SK-N-SH (cell line): ENCODE measurements at regions not wholly inside any gene's neighbourhood (a gene's known extent, or its start where the extent isn't known, plus 50 kb on each side); places are given as distances from the start of the nearest gene placed in this dataset.

Experiments used
- CTCF ChIA-PET: fragments of 300-600, 350-600 bp; formaldehyde crosslinking; extraction: SDS; loops from one replicate; lab custom pipeline; 2021; lab: Yijun Ruan, JAX
- POLR2A ChIA-PET: fragments of 350-600 bp; sonication (Branson Sonifier 250); formaldehyde crosslinking; extraction: SDS; loops from one replicate; lab custom pipeline; 2020; ENCODE audit warnings: antibody characterized with exemption, inconsistent platforms; lab: Yijun Ruan, JAX
- DNase-seq: peaks from one replicate; pipeline ENCODE4 v3.0.0; 2012
- H2AFZ ChIP-seq: fragments of 200-600 bp; sonication (generic); 2 replicates; pipeline ENCODE4 v1.8.1; 2016; ENCODE audit warnings: antibody characterized with exemption, mild to moderate bottlenecking, low read depth
- H3F3A ChIP-seq: fragments of 200-600 bp; sonication (generic); replicated peaks from 2 replicates; pipeline ENCODE3; 2016; ENCODE audit warnings: antibody characterized with exemption, mild to moderate bottlenecking; ENCODE audit not compliant: insufficient read depth
- H3K27ac ChIP-seq, 2 experiments: fragments of 200-500 bp in 1 of 2; fragments of 200-600 bp in 1 of 2; sonication (Bioruptor generic) in 1 of 2; sonication (generic), shearing (Covaris generic) in 1 of 2; 2 replicates each; pipeline versions ENCODE4 v1.5.1 to v1.6.1; 2014 to 2016; ENCODE audit warnings: low read depth in 2 of 2, inconsistent platforms in 1 of 2, low read length in 1 of 2, mild to moderate bottlenecking in 1 of 2, mixed read lengths in 1 of 2
- H3K27me3 ChIP-seq: fragments of 200-600 bp; sonication (generic), shearing (Covaris generic); 2 replicates; pipeline ENCODE4 v1.6.1; 2016; ENCODE audit warnings: mixed run types; ENCODE audit not compliant: insufficient read depth
- H3K36me3 ChIP-seq, 2 experiments: fragments of 200-500 bp in 1 of 2; fragments of 200-600 bp in 1 of 2; sonication (Bioruptor generic) in 1 of 2; sonication (generic) in 1 of 2; replicated peaks in 1 of 2; 2 replicates each; pipeline versions ENCODE3 to v1.5.1; 2014 to 2016; ENCODE audit warnings: low read length in 1 of 2, mild to moderate bottlenecking in 1 of 2; ENCODE audit not compliant: insufficient read depth in 2 of 2, control insufficient read depth in 1 of 2
- H3K4me1 ChIP-seq, 2 experiments: fragments of 200-500 bp in 1 of 2; fragments of 200-600 bp in 1 of 2; sonication (Bioruptor generic) in 1 of 2; sonication (generic), shearing (Covaris generic) in 1 of 2; 2 replicates each; pipeline versions ENCODE4 v1.5.1 to v1.6.1; 2014 to 2016; ENCODE audit warnings: low read depth in 1 of 2, low read length in 1 of 2, mixed run types in 1 of 2; ENCODE audit not compliant: insufficient read depth in 2 of 2, control insufficient read depth in 1 of 2
- H3K4me2 ChIP-seq: fragments of 200-600 bp; sonication (generic), shearing (Covaris generic); 2 replicates; pipeline ENCODE4 v1.6.1; 2017; ENCODE audit warnings: mixed run types
- H3K4me3 ChIP-seq, 2 experiments: fragments of 200-500 bp in 1 of 2; fragments of 200-600 bp in 1 of 2; sonication (Bioruptor generic) in 1 of 2; sonication (generic), shearing (Covaris generic) in 1 of 2; 2 replicates each; pipeline versions ENCODE4 v1.5.1 to v1.8.1; 2014 to 2016; ENCODE audit warnings: low read depth in 2 of 2, inconsistent platforms in 1 of 2, low read length in 1 of 2, mild to moderate bottlenecking in 1 of 2, mixed read lengths in 1 of 2, moderate library complexity in 1 of 2
- H3K79me2 ChIP-seq: fragments of 200-600 bp; sonication (generic); 2 replicates; pipeline ENCODE4 v1.8.1; 2017; ENCODE audit warnings: mild to moderate bottlenecking; ENCODE audit not compliant: insufficient read depth
- H3K9ac ChIP-seq: fragments of 200-600 bp; sonication (generic); 2 replicates; pipeline ENCODE4 v1.6.1; 2017; ENCODE audit warnings: mixed run types
- H3K9me2 ChIP-seq: fragments of 200-600 bp; sonication (generic); 2 replicates; pipeline ENCODE4 v1.6.1; 2017; ENCODE audit warnings: mixed run types
- H3K9me3 ChIP-seq: fragments of 200-600 bp; sonication (generic); 2 replicates; pipeline ENCODE4 v1.6.1; 2017; ENCODE audit warnings: mixed run types, mild to moderate bottlenecking, moderate library complexity
- H4K20me1 ChIP-seq: fragments of 200-600 bp; sonication (generic); 2 replicates; pipeline ENCODE4 v1.6.1; 2017; ENCODE audit warnings: mild to moderate bottlenecking, mixed run types; ENCODE audit not compliant: insufficient read depth
- CHD2 ChIP-seq: fragments of 150-350 bp; IDR thresholded peaks from 2 replicates; pipeline ENCODE4 v1.6.1; 2018; ENCODE audit warnings: low read length; ENCODE audit not compliant: partially characterized antibody
- EP300 ChIP-seq, 2 experiments: IDR thresholded peaks; 2 replicates each; pipeline versions ENCODE4 v1.4.0 to v1.6.1; 2012; ENCODE audit warnings: borderline replicate concordance in 1 of 2, low read depth in 1 of 2, low read length in 1 of 2
- EZH2phosphoT487 ChIP-seq: fragments of 200-600 bp; sonication (generic); IDR thresholded peaks from 2 replicates; pipeline ENCODE4 v1.6.1; 2017; ENCODE audit warnings: low read depth, mixed run types, mild to moderate bottlenecking, antibody characterized with exemption, moderate library complexity, borderline replicate concordance
- FOXJ3 ChIP-seq: sonication (generic); formaldehyde crosslinking; IDR thresholded peaks from 2 replicates; pipeline ENCODE4 v1.5.1; 2020; ENCODE audit warnings: mild to moderate bottlenecking, missing genetic modification reagents
- GATA2 ChIP-seq: sonication (generic); formaldehyde crosslinking; IDR thresholded peaks from 2 replicates; pipeline ENCODE4 v1.5.0; 2020; ENCODE audit warnings: mild to moderate bottlenecking, missing genetic modification reagents
- JUND ChIP-seq: IDR thresholded peaks from 2 replicates; pipeline ENCODE4 v1.4.0; 2012
- MEF2A ChIP-seq: IDR thresholded peaks from 2 replicates; pipeline ENCODE4 v1.4.0; 2012; ENCODE audit warnings: low read depth, borderline replicate concordance
- RAD21 ChIP-seq: IDR thresholded peaks from 2 replicates; pipeline ENCODE4 v1.6.1; 2012; ENCODE audit warnings: mild to moderate bottlenecking, low read length
- SIN3A ChIP-seq: IDR thresholded peaks from 2 replicates; pipeline ENCODE4 v1.6.1; 2012; ENCODE audit warnings: low read depth, mild to moderate bottlenecking, low read length, moderate library complexity, borderline replicate concordance
- YY1 ChIP-seq: IDR thresholded peaks from 2 replicates; pipeline ENCODE4 v1.4.0; 2012; ENCODE audit warnings: low read depth, mild to moderate bottlenecking
- WGBS: methylation state at CpG from one replicate; pipeline ENCODE4 v1.1.6; 2017; ENCODE audit warnings: low lambda C conversion rate; 5-methylcytosine and 5-hydroxymethylcytosine counted together
- TF ChIP-seq, protein P1 (sequence below): fragments of 150-350 bp; IDR thresholded peaks from 2 replicates; pipeline ENCODE4 v1.6.1; 2016; ENCODE audit warnings: mild to moderate bottlenecking, low read depth, low read length
- TF ChIP-seq, protein P2 (sequence below): IDR thresholded peaks from 2 replicates; pipeline ENCODE4; 2012
- TF ChIP-seq, protein P3 (sequence below): IDR thresholded peaks from 2 replicates; pipeline ENCODE4 v1.4.0; 2012; ENCODE audit warnings: low read depth, borderline replicate concordance

DNA sequence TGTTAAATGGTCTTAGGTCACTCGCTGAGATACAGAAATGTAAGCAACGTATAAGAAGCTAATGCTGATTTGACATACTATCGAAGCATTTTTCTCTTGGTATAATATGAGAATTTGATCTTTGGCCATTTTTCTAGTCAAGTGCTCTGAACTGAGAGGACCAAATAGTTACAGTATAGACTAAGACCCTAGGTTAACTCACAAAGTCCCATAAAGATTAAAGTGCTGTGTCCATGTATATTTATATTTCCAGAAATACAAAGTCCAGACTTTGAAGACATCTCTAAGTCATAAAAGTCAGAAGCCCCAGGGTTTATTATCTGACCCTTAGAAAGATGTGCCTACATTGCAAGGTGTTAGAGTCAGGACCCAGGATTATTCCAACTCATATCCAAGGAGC, 752.4 kb upstream of the COX7C start:
- no peak for DNase-seq
- Histone ChIP-seq H3K79me2 (no peaks in the 10 kb centered on the region), H4K20me1 (no peaks in the 10 kb centered on the region), H3K27me3 (no peaks in the 10 kb centered on the region), H3K4me3 (no peak overlapping the region), H3K9me2 (no peaks in the 10 kb centered on the region), H3K9ac (no peak overlapping the region), H3K36me3 (no peaks in the 10 kb centered on the region), H2AFZ (no peak overlapping the region), H3F3A (no peaks in the 10 kb centered on the region), H3K4me2 (no peak overlapping the region), H3K9me3 (no peaks in the 10 kb centered on the region), H3K4me1 (no peaks in the 10 kb centered on the region), H3K27ac (no peak overlapping the region)
- ChIA-PET POLR2A (no interaction called here), CTCF (no interaction called here)
- WGBS: 26% methylated on average over 3 of the region's 3 CpGs
- TF ChIP-seq JUND: no peak
- TF ChIP-seq MEF2A: no peak
- TF ChIP-seq RAD21: no peak
- TF ChIP-seq EZH2phosphoT487: no peak
- no peak for TF ChIP-seq FOXJ3 (CRISPR knock-in tag)

DNA sequence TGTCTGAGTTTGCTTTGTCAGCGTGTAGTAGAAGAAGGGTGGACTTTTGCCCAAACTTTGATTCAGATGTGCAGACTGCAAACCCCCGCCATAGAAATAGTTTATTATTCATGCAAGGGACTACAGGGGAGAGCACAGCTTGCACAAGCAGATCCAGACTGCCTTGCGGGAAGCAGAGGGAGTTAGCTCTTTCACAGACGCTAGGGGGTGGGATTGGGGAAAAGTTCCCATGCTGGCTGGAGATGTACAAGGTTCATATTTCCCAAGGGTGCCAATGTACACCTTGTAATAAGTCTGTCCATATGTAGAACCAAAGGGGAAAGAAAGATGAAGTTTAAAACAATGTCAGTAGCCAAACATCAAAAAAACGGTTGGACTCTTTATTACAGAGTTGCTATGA, 749.7 kb upstream of the COX7C start:
- 33% methylated on average over 5 of the region's 5 CpGs for WGBS
- Histone ChIP-seq H3K9me2 (no peaks in the 10 kb centered on the region), H3F3A (no peaks in the 10 kb centered on the region), H3K4me2 (no peak overlapping the region), H3K9ac (no peak overlapping the region), H3K79me2 (no peaks in the 10 kb centered on the region), H2AFZ (no peak overlapping the region), H3K4me3 (no peak overlapping the region), H4K20me1 (no peaks in the 10 kb centered on the region), H3K27me3 (no peaks in the 10 kb centered on the region), H3K9me3 (no peaks in the 10 kb centered on the region), H3K36me3 (no peaks in the 10 kb centered on the region), H3K27ac (no peak overlapping the region), H3K4me1 (no peaks in the 10 kb centered on the region)
- TF ChIP-seq, protein P1, sequence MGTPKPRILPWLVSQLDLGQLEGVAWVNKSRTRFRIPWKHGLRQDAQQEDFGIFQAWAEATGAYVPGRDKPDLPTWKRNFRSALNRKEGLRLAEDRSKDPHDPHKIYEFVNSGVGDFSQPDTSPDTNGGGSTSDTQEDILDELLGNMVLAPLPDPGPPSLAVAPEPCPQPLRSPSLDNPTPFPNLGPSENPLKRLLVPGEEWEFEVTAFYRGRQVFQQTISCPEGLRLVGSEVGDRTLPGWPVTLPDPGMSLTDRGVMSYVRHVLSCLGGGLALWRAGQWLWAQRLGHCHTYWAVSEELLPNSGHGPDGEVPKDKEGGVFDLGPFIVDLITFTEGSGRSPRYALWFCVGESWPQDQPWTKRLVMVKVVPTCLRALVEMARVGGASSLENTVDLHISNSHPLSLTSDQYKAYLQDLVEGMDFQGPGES: no peak
- TF ChIP-seq YY1 (no peak), JUND (no peak), CHD2 (no peak), SIN3A (no peak), EP300 (IDR thresholded peaks at IDR 0.05; ENCODE audit: borderline replicate concordance in 1 of 2, low read depth in 1 of 2, low read length in 1 of 2) (no peak), GATA2 (CRISPR knock-in tag) (no peak)
- TF ChIP-seq, protein P2, sequence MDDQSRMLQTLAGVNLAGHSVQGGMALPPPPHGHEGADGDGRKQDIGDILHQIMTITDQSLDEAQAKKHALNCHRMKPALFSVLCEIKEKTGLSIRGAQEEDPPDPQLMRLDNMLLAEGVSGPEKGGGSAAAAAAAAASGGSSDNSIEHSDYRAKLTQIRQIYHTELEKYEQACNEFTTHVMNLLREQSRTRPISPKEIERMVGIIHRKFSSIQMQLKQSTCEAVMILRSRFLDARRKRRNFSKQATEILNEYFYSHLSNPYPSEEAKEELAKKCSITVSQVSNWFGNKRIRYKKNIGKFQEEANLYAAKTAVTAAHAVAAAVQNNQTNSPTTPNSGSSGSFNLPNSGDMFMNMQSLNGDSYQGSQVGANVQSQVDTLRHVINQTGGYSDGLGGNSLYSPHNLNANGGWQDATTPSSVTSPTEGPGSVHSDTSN: no peak
- TF ChIP-seq, protein P3, sequence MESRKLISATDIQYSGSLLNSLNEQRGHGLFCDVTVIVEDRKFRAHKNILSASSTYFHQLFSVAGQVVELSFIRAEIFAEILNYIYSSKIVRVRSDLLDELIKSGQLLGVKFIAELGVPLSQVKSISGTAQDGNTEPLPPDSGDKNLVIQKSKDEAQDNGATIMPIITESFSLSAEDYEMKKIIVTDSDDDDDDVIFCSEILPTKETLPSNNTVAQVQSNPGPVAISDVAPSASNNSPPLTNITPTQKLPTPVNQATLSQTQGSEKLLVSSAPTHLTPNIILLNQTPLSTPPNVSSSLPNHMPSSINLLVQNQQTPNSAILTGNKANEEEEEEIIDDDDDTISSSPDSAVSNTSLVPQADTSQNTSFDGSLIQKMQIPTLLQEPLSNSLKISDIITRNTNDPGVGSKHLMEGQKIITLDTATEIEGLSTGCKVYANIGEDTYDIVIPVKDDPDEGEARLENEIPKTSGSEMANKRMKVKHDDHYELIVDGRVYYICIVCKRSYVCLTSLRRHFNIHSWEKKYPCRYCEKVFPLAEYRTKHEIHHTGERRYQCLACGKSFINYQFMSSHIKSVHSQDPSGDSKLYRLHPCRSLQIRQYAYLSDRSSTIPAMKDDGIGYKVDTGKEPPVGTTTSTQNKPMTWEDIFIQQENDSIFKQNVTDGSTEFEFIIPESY: no peak
- ChIA-PET POLR2A (no interaction called here), CTCF (no interaction called here)
- peak; percentile 1 for DNase-seq
